KG1 (cell line): ENCODE measurements at regions not wholly inside any gene's neighbourhood (a gene's known extent, or its start where the extent isn't known, plus 50 kb on each side); places are given as distances from the start of the nearest gene placed in this dataset.

ENCODE experiments used
- DNase-seq: peaks from one replicate; lab custom pipeline; 2025; lab: John Stamatoyannopoulos, UW

DNA sequence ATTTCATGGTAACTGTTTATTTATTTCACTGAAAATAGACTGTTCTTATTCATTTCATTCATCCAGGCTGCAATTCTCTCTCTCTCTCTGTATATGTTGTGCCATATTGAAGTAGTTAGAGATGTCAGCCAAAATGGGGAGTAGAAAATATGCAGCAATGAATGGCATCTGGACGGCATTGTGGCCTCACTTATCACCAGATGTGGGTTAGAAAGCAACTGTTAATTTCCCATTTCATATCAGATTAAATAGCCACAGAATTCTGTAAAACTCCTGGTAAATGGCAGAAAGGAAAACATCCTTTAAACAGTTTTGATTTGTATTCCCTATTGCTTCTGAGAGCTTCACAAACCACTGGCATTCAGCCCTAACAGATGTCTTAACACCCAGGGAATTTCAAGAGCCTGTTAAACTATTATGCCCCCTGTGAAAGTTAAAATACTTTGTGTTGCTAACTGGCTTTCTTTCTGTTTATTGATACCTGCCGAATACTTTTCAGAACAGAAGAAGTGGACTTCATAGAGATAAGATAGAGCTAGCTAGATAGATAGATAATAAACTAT lies 1763.3 kb upstream of the MIR17HG start:
- no peak for DNase-seq

DNA sequence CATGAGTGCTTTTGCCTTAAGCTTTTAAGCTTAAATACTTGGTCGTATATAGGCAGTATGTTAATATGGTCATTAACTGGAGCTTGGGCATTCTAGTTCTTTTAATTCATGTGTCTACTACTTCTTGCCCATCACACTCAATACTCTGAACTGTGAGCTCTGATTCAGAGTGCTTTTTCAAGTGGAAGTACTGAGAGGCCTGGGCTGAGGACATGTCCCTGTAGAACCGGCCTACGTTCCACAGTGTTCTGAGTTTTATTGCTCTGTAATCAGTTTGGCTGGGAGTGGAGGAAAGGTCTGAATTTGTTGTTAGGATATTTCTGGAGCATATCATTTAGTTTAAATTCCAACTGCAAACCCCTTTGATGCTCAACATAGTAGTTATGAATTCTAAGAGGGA lies 1744.8 kb upstream of the MIR17HG start:
- no peak for DNase-seq

DNA sequence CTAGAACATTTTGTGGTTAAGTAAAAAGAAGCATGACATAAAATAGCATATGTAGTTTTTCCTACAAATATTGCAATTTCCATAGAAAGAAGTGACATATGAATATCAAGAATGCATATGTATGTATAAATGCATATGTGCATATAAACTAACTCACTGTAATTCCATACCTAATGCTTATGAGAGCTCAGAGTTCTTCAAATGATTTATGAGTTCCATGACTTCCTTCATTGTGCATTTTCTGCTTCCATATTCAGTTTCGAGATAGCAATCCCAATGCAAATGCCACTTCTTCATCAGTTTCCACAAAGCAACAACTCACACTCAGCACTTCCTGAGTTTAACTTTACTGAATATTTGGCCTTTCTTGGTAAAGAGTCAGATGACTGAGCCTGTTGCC lies 1744.3 kb upstream of the MIR17HG start:
- DNase-seq = no peak

DNA sequence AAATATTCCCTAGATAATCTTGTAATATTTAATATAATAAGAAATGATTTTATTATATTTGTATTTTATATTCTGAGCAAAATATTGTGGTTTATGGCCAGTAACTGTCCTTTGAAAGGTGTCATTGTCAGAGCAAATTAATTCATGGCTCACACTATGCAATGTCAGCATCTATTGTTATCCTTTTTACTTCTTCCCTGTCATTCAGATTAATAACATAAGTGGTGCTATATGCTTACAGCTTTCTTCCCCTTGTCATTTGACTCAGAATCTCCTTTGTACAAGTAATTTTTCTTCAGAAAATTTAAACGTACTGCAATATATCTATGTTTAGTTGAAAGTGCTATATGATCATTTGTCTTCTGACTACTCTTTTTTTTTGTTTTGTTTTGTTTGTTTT lies 1738.2 kb upstream of the MIR17HG start:
- no peak for DNase-seq

DNA sequence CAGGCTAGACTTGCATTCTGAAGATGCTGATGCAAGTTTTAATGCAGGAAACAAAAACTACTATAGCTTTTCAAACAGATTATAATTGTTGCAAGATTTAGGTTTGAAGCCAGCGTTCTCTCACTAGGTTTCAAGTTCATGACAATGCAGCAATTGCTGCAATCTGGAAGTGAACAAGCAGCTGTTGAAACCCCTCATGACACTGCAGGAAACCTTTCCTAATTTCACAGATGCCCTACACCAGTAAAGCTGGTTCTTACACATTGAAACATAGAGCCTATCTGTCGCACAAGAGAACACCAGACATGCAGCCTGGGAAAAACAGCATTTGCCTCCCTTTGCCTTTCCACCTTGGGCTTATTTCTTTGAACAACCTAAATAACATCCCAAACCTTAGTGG lies 1737.2 kb upstream of the MIR17HG start:
- no peak for DNase-seq

DNA sequence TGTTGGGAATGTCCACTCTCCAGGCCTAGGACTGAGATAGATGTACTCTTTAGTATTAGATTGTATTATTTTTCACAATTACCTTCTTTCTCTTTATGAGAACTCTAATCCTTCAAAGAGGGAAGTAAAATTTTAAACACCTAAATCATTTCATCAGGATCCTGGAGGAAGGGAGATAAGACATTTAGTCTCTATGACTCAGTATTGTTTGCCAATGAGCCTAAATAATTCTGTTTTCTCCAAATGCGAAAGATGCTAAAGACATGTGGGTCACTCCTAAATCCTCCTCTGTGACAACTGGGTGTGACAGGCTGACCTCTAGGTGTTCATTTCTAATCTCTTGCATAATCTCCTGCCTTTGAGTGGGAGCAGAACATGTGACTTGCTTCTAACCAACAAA lies 1736.6 kb upstream of the MIR17HG start:
- DNase-seq = no peak

DNA sequence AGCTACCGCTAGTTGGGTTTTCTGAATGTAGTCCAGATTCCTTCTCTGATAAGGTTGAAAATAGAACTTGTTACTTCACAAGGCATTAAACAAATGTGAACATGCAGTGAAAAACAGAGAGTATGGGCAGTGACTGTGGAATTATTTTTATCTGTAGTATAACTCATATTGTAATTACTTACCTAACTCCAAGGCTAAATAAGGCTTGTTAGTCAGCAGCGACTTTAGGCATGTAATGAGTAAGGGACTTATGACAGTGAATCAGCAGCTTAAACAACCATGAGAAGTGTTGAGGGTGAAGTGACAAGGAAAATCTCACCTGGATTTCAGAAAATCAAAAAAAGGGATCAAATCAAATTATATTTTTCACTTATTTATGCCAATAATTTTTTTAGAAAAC lies 1719.5 kb upstream of the MIR17HG start:
- DNase-seq = no peak

DNA sequence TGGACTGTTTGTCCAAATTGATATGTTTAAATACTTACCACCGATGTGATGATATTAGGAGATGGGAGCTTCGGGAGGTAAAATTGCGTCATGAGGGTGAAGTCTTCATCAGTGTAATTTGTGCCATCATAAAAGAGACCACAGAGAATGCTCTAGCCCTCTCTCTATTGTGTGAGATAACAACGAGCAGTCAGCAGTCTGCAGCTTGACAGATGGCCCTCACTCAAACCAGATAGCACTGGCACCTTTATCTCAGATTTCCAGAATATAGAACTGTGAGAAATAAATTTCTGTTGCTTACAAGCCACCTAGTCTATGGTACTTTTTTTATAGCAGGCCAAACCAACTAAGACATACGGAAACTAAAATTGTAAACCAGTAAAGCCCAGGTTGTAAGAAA lies 1718.9 kb upstream of the MIR17HG start:
- no peak for DNase-seq

DNA sequence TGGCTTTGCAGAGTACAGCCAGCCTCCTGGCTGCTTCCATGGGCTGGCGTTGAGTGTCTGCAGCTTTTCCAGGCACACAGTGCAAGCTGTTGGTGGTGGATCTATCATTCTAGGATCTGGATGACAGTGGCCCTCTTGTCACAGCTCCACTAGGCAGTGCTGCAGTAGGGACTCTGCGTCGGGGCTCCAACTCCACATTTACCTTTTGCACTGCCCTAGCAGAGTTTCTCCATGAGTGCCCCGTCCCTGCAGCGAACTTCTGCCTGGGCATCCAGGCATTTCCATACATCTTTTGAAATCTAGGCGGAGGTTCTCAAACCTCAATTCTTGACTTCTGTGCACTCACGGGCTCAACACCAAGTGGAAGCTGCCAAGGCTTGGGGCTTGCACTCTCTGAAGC lies 1697.3 kb upstream of the MIR17HG start:
- no peak for DNase-seq

DNA sequence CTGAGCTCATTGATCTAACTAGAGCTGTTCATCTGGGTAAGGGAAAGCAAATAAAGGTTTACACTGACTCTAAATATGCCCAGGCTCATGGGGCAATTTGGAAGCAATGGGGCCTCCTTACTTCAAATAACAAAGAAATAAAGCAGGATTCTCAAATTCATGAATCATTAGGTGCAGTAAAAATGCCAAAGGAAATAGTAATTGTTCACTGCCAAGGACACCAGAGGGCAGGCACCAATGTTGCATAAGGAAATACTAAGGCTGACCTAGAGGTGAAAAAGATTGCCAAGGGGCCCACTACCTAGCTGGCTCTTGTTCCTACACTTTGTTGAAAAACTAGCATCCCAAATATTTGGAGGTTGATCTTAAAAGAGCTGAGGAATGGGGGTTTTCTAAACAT lies 1686.7 kb upstream of the MIR17HG start:
- DNase-seq = no peak

DNA sequence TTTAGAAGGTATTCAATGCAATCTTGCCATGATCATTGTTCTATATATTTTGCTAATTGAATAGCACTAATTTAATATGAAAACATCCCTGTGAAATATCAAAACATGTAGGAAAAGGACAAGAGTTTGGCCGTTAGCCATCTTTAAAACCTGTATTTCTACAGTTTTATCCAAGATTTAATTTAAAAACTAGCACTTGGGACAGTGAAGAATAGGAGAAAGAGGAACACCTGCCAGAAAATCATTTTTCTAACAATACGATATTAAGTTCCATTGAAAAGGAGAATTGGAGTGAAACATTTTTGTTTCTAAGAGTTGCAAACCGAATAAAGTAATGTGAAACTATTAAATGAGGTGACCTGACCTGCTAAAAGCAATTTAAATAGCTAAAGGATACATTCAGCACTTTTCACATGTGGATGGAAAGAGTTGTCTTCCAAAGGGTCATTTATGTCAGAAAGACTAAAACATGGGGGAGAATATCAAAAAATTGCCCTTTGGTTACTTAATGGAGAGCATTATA lies 1673.6 kb upstream of the MIR17HG start:
- no peak for DNase-seq

DNA sequence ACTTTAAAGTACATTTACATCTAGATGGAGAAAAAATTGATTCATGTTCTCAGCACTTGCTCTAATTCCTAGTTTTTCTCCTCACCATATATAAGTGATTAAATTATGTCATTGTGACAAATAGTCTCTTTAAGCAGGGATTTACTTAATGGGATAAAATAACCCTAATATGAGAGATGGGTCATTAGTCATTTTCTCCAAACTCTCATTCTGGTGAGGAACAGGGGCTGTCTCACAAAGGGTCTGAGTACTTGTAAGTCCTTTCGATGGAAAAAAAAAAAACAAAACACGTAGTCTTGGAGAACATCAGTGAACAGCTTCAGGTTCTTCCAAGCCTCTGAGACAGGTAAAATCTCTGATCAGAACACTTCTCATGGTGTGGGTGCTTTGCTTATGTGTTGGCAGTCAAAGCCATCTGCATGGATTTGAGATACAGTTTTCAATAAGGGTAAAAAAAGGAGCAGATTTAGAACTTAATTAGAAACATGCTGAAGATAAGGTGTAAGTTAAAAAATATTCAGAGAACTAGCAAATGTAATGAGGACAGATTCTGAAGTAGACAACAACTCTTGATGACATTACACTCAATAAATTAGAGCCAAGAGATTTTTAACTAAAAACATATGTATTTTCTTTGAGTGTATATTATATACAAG lies 1668.9 kb upstream of the MIR17HG start:
- no peak for DNase-seq

DNA sequence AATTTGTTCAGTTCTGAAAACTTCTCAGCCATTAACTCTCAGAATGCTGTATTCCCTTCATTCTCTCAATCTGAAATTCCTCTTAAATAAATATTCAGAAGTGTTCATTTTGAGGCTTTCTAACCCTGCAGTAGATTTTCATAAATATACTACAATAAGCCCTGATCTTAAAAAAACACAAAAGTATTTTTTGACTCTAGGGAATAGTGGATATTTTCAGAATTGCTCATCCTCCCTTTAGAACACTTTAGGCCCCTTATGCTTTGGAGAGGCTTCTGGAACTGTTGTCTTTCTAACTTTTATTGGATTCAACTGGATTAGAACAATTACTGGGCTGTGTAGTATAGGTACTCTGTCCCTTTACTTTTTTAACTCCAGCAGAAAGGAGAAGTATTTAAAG lies 1662.6 kb upstream of the MIR17HG start:
- no peak for DNase-seq

DNA sequence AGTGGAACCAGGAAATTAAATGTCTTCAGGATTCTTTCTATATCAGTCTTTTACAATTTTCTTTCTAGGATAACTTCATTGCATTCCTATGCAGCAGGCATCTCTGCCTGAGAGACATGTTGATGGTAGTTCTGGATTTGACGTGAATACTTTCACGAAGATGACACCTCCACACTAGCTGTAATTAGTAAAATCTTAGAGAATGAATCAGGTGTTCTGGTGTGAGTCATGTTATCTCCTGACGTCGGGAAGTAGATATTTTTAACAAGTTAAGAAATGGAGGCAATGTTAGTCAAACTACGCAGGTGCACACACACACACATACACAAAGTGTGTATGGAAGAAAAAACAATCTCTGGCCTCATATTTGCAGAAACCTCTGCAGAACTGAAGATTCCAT lies 1661.3 kb upstream of the MIR17HG start:
- no peak for DNase-seq

DNA sequence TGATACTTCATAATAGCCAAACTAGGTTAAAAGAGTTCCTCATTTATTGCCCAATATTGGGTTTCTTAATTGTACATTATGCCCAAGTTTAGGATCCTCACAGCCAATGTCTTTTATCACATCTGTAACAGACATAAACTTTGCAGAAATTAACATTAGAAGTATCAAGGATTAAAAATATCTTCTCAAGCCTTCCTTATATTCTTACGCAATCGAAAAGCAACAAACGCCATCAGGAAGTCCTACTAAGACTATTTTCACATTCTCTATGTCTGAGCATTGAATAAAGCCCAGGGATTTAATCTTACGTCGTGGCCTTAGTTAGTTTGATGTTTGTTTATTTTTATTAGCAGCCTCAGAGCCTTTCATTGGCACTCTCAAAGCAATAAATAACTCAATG lies 1660.4 kb upstream of the MIR17HG start:
- DNase-seq = no peak

DNA sequence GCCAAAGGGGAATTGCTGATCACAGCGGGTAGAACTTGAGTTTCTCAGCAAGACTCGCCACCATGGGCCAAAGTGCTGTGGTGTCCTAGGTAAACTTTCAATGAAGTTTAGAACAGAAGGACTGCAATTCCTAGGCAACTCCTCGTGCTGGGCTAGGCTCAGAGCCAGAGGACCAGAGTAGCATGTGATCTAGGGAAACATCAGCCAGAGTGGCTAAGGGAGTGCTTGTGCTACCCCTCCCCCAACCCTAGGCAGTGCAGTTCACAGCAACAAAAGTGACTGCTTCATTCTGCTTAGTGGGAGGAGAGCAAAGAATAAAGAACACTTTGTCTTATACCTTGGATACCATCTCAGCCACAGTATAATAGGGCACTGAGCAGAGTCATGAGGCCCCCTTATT lies 1658.6 kb upstream of the MIR17HG start:
- no peak for DNase-seq

DNA sequence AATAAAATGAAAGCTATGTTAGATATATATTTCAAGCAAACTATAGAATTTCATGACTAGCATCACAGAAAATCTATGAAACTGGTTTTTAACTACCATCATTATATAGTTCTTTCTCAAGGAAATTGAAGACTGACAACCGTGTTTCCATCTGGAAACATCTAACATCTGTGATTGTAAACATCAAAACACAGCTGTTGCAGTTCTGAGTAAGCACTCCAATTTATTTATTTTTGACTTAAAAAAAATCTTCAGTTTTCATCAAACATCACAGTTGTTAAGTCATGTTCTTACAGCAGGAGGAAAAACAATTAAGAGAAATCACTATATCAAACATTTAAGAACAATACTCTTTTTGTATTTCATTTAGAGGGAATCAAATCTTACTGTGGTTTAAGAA lies 1653.0 kb upstream of the MIR17HG start:
- no peak for DNase-seq

DNA sequence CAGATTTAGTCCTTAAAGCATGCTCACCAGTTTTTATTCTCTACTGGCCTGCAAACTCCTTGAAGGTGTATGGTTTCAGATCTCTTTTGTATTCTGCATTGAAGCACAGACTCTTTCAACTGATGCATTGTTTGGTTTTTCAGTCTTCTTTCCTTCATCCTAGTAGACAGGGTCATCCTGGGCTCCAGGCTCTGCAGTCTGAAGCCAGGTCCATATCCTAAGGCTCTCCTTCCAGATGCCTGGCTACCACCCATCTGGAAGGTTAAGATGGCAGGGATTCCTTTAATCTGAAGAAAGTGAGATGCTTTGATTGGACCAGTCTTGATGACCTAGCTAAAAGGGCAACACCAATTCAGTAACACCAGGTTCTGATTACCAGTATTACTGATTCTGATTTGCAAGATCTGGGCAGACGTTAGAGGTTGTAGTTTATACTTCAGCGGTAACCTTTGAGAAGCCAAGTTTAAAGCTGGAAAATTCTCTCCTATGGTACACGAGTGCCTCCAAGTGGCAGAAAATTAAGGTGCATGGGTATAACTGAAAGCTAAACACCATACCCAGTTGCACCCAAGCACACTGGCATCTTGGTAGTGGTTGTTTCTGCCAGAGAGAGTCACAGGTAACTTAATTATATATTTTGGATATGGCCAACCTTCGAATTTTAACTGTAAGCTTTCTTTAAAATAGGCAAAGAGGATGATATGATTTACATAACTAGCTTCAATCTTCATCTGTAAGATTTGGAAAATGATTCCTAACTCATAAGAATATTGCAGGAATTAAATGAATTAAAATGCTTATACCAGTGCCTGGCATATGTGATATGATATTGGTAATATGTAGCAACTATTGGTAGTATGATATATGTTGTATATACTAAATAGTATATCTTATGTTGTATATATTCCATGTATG lies 1651.9 kb upstream of the MIR17HG start:
- DNase-seq = peak; percentile 40

DNA sequence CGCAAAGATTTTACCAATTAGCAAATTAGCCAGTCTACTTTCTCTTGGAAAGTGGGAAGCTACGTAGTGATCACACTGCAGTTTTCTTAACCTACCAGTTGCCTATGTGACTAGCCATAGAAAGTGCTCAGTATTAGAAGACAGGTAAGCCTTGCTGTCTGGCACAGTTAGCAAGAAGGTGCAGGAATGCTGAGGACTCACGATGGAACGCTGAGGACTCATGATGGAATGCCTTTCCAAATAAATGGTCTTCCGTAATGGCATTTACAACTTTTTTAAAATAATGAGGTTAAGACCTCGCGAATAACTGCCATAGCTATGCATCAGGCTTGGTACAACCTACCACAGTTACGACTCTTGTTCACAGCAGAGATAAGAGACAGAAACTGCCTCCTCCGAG lies 1645.6 kb upstream of the MIR17HG start:
- no peak for DNase-seq

DNA sequence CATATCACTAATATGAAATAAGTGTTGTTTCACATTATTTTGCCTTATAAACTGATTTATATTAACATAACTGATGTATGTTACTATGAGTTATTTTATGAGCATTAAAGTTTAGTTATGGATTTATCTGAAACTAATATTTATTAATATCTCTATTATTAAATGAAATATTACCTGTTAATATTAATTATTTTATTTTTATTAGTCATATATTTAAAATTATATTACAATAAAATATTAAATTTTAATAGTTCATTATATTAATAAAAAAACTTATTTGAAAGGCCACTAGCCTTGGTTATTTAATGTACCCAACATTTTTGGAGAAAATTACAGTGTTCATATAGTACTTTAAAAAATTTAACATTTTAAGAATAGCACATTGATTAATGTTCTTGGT lies 1643.4 kb upstream of the MIR17HG start:
- no peak for DNase-seq

DNA sequence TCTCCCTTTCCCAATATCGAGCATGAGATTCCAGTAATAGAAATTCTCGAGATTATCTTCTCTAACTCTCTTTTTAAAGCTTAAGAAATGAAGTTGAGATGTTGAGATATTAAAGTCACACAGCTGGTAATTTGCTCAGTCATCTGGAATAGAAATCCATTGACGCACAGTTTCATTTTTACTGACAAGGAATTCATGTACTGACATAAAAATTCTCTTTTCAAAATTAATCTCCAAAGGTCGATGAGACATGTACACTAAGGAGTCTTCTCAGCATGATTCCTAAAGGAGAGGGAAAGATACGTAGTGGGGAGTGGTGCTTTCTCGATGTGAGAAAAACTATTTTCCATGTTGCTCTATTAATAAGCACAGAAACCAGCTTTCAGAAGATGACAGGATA lies 1639.5 kb upstream of the MIR17HG start:
- DNase-seq = no peak

DNA sequence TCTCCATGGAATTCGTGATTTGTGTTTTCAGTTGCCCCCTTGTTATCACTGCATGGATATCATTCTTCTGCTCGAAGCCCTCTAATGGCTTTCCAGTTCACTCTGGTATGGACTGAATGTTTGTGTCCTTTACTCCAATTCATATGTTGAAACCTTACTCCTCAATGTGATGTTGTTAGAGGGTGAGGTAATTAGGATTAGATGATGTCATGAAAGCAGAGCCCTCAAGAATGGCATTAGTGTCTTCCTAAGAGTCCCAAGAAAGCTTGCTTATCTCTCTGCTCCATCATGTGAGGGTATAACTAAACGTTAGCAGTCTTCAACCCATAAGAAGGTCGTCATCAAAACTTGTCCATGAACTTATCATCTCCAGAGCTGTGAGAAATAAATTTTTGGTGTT lies 1626.3 kb upstream of the MIR17HG start:
- no peak for DNase-seq
